K562 (cell line): ENCODE measurements at regions not wholly inside any gene's neighbourhood (a gene's known extent, or its start where the extent isn't known, plus 50 kb on each side); places are given as distances from the start of the nearest gene placed in this dataset.

Source experiments
- ATAC-seq: fragments of 200-7000 bp; cut with Tn5 transposase; 3 replicates; pipeline ENCODE4 v1.9.1; 2020; ENCODE audit warnings: moderate library complexity
- BruUV-seq: library from RNA; stranded (reverse); fragments of 400-500 nt; replicated peaks from 2 replicates; lab custom pipeline; 2021; lab: Mats Ljungman, UMichigan
- CTCF ChIA-PET: fragments of 300-600 bp; formaldehyde crosslinking; extraction: SDS; loops from one replicate; lab custom pipeline; 2021; ENCODE audit warnings: low intra/inter-chr PET ratio; lab: Yijun Ruan, JAX
- POLR2A ChIA-PET: fragments of 300-600, 350-650 bp; sonication (Branson Sonifier 250); formaldehyde crosslinking; extraction: SDS; loops from one replicate; lab custom pipeline; 2021; ENCODE audit warnings: antibody characterized with exemption, inconsistent platforms; lab: Yijun Ruan, JAX
- DNase-seq, 4 experiments: peaks; one replicate each; pipeline versions ENCODE4 v3.0.0 to v3.0.0-alpha.2; 2011 to 2018; ENCODE audit warnings: low spot score in 3 of 4, mixed read lengths in 3 of 4; ENCODE audit errors: extremely low read depth in 1 of 4
- FAIRE-seq: peaks from 2 replicates; lab custom pipeline; 2011; peaks lifted over from hg19 to GRCh38; lab: Jason Lieb, UNC
- H2AFZ ChIP-seq: 2 replicates; pipeline ENCODE4 v1.6.0; 2011; ENCODE audit warnings: low read depth, low read length, control low read depth, inconsistent platforms
- H3K27ac ChIP-seq: fragments of 200-600 bp; 3 replicates; pipeline ENCODE4 v1.8.0; 2011; ENCODE audit warnings: low read depth, mild to moderate bottlenecking, control low read depth, inconsistent platforms, low read length, moderate library complexity, mixed read lengths; ENCODE audit errors: extremely low read depth
- H3K27me3 ChIP-seq, 2 experiments: fragments of 300-600 bp in 1 of 2; 2 replicates in 1 of 2; 3 replicates in 1 of 2; pipeline versions ENCODE4 v1.6.0 to v1.8.0; 2011; ENCODE audit warnings: inconsistent platforms in 2 of 2, low read length in 2 of 2, mild to moderate bottlenecking in 1 of 2, mixed read lengths in 1 of 2, moderate library complexity in 1 of 2; ENCODE audit not compliant: control insufficient read depth in 2 of 2, insufficient read depth in 2 of 2
- H3K36me3 ChIP-seq: fragments of 300-600 bp; 3 replicates; pipeline ENCODE4 v1.8.0; 2011; ENCODE audit warnings: mild to moderate bottlenecking, low read length, inconsistent platforms; ENCODE audit not compliant: control insufficient read depth, insufficient read depth
- H3K4me1 ChIP-seq, 2 experiments: fragments of 200-600 bp in 1 of 2; replicated peaks in 1 of 2; 2 replicates in 1 of 2; 3 replicates in 1 of 2; pipeline versions ENCODE4 v1.5.1 to v1.8.0; 2011; ENCODE audit warnings: inconsistent platforms in 2 of 2, low read length in 2 of 2, mild to moderate bottlenecking in 1 of 2, mixed read lengths in 1 of 2, moderate library complexity in 1 of 2; ENCODE audit not compliant: control insufficient read depth in 2 of 2, insufficient read depth in 2 of 2
- H3K4me2 ChIP-seq: 2 replicates; pipeline ENCODE4 v1.6.1; 2011; ENCODE audit warnings: low read length, control low read depth, inconsistent platforms, mixed read lengths; ENCODE audit not compliant: insufficient read depth
- H3K4me3 ChIP-seq: fragments of 200-600 bp; sonication (generic), shearing (Covaris generic); 2 replicates; pipeline ENCODE4 v1.5.1; 2016; ENCODE audit warnings: control low read depth, inconsistent platforms
- H3K79me2 ChIP-seq: fragments of 200-600 bp; 3 replicates; pipeline ENCODE4 v1.8.0; 2011; ENCODE audit warnings: low read length, inconsistent platforms; ENCODE audit not compliant: control insufficient read depth, insufficient read depth
- H3K9ac ChIP-seq, 2 experiments: 2 replicates each; pipeline versions ENCODE4 v1.6.0 to v1.6.1; 2011; ENCODE audit warnings: low read depth in 2 of 2, low read length in 2 of 2, control low read depth in 1 of 2, inconsistent platforms in 1 of 2, mild to moderate bottlenecking in 1 of 2, mixed read lengths in 1 of 2; ENCODE audit not compliant: insufficient read depth in 1 of 2
- H3K9me1 ChIP-seq: one replicate; pipeline ENCODE4 v1.6.0; 2011; ENCODE audit warnings: inconsistent platforms, mild to moderate bottlenecking, low read length, moderate library complexity; ENCODE audit not compliant: control insufficient read depth, insufficient read depth
- H3K9me3 ChIP-seq: replicated peaks from 2 replicates; pipeline ENCODE4 v1.5.1; 2011; ENCODE audit warnings: low read depth, low read length, inconsistent platforms; ENCODE audit not compliant: control insufficient read depth, insufficient read depth
- H4K20me1 ChIP-seq: replicated peaks from 2 replicates; pipeline ENCODE4 v1.6.1; 2011; ENCODE audit warnings: low read length, inconsistent platforms, mixed read lengths; ENCODE audit not compliant: control insufficient read depth, insufficient read depth
- C11orf30 ChIP-seq: fragments of 450-650 bp; IDR thresholded peaks from 2 replicates; pipeline ENCODE4 v1.6.1; 2016; ENCODE audit warnings: low read depth, mild to moderate bottlenecking
- FOSL1 ChIP-seq: fragments of 200-800 bp; sonication (Bioruptor generic); conservative IDR thresholded peaks from 2 replicates; pipeline ENCODE4 v1.6.1; 2016; ENCODE audit warnings: missing genetic modification characterization, missing compliant biosample characterization
- HMGXB4 ChIP-seq: sonication (generic); formaldehyde crosslinking; IDR thresholded peaks from 2 replicates; pipeline ENCODE4 v1.8.1; 2023; ENCODE audit warnings: mild to moderate bottlenecking, missing genetic modification reagents
- SETDB1 ChIP-seq: IDR thresholded peaks from one replicate; pipeline ENCODE4 v1.6.1; 2012; ENCODE audit warnings: low read length, control low read depth, inconsistent platforms
- SRF ChIP-seq, 2 experiments: fragments of 250-450, 450-650 bp in 1 of 2; sonication (Bioruptor Pico) in 1 of 2; sonication (generic) in 1 of 2; formaldehyde crosslinking; IDR thresholded peaks; 2 replicates each; pipeline versions ENCODE4 v1.5.0 to v1.5.1; 2020 to 2022; ENCODE audit warnings: mild to moderate bottlenecking in 1 of 2, missing genetic modification reagents in 1 of 2
- TSC22D4 ChIP-seq: fragments of 450-650 bp; IDR thresholded peaks from 2 replicates; pipeline ENCODE4 v1.6.1; 2016; ENCODE audit warnings: missing genetic modification characterization, missing biosample characterization, control low read depth
- ZFX ChIP-seq: sonication (generic); formaldehyde crosslinking; IDR thresholded peaks from 2 replicates; pipeline ENCODE4 v1.8.0; 2022; ENCODE audit warnings: mild to moderate bottlenecking, missing genetic modification reagents, moderate library complexity
- ZNF507 ChIP-seq: conservative IDR thresholded peaks from 2 replicates; pipeline ENCODE4 v1.6.1; 2017; ENCODE audit warnings: missing genetic modification characterization, missing compliant biosample characterization
- ZNF717 ChIP-seq: fragments of 250-450 bp; sonication (Bioruptor Pico); IDR thresholded peaks from 2 replicates; pipeline ENCODE4 v1.5.0; 2021
- WGBS: fragments of 100-300 bp; shearing (Covaris generic); methylation state at CpG from one replicate; pipeline ENCODE4 v1.1.6; 2016; ENCODE audit warnings: low coverage, mixed read lengths; ENCODE audit not compliant: insufficient coverage; ENCODE audit errors: missing lambda C conversion rate; 5-methylcytosine and 5-hydroxymethylcytosine counted together
- in situ Hi-C: fragments of 300-500 bp; cut with MboI; formaldehyde crosslinking; loops from 4 replicates; pipeline ENCODE4 v1.15.0; 2018; ENCODE audit warnings: inconsistent platforms, mixed read lengths
- intact Hi-C: fragments of 100-400 bp; cut with micrococcal nuclease; formaldehyde crosslinking; loops from 2 replicates; pipeline ENCODE4 v1.14.2; 2022
- TF ChIP-seq, protein P1 (sequence below): fragments of 450-650 bp; formaldehyde crosslinking; IDR thresholded peaks from 2 replicates; pipeline ENCODE4 v1.4.0; 2020; ENCODE audit warnings: mild to moderate bottlenecking

- no peak overlapping the region for H2AFZ ChIP-seq
- BruUV-seq: no TSS peak
- no peaks in the 10 kb centered on the region for H3K36me3 ChIP-seq
- ChIA-PET CTCF (no interaction called here), POLR2A (interaction anchor here (0.7 kb wide), 1 partner anchor 44 kb away, joined by 3 read pairs; no protein-coding TSS in a partner anchor)
- no peak for TF ChIP-seq ZNF717 (CRISPR knock-in tag)
- TF ChIP-seq SRF (CRISPR knock-in tag; IDR thresholded peaks at IDR 0.05): no peak
- no peak for TF ChIP-seq ZNF507 (tag)
- TF ChIP-seq HMGXB4 (CRISPR knock-in tag): no peak
- no peak for TF ChIP-seq ZFX (CRISPR knock-in tag)
- no peak for TF ChIP-seq FOSL1 (tag)
- TF ChIP-seq TSC22D4 (tag): no peak
- TF ChIP-seq C11orf30: no peak
- TF ChIP-seq, protein P1, sequence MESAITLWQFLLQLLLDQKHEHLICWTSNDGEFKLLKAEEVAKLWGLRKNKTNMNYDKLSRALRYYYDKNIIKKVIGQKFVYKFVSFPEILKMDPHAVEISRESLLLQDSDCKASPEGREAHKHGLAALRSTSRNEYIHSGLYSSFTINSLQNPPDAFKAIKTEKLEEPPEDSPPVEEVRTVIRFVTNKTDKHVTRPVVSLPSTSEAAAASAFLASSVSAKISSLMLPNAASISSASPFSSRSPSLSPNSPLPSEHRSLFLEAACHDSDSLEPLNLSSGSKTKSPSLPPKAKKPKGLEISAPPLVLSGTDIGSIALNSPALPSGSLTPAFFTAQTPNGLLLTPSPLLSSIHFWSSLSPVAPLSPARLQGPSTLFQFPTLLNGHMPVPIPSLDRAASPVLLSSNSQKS (CRISPR knock-in tag): no peak
- TF ChIP-seq SETDB1: no peak
- no peak overlapping the region for H3K27ac ChIP-seq
- no peaks in the 10 kb centered on the region for H3K4me1 ChIP-seq
- in situ Hi-C loops (no loop called here), intact Hi-C loops (no loop called here)
- ATAC-seq: no peak
- 2% methylated on average over 6 of the region's 6 CpGs for WGBS
- no peaks in the 10 kb centered on the region for H3K9me3 ChIP-seq
- H4K20me1 ChIP-seq: no peaks in the 10 kb centered on the region
- no peak overlapping the region for H3K4me3 ChIP-seq
- no peak overlapping the region for H3K9ac ChIP-seq
- FAIRE-seq: no peak
- no peak overlapping the region for H3K4me2 ChIP-seq
- H3K27me3 ChIP-seq: peaks cover 3 to 6% of the 10 kb centered on the region in 2 experiments; a peak in 3 of 5 replicates
- no peak for DNase-seq
- no peaks in the 10 kb centered on the region for H3K9me1 ChIP-seq
- no peaks in the 10 kb centered on the region for H3K79me2 ChIP-seq
Measured at GRCh38 chr6:11431455-11431937, 106.1 kb upstream of the TMEM170B start.
